Colonic mucosa (tissue), 4 donors: ENCODE measurements at regions not wholly inside any gene's neighbourhood (a gene's known extent, or its start where the extent isn't known, plus 50 kb on each side); places are given as distances from the start of the nearest gene placed in this dataset.

Source experiments
- DNase-seq: peaks from one replicate; pipeline ENCODE4 v3.0.0-alpha.2; 2020
- H3K27ac ChIP-seq: fragments of 200-600 bp; one replicate; pipeline ENCODE4 v1.8.0; 2021
- H3K27me3 ChIP-seq: fragments of 200-600 bp; one replicate; pipeline ENCODE4 v1.8.0; 2021
- H3K36me3 ChIP-seq: fragments of 200-600 bp; one replicate; pipeline ENCODE4 v1.8.0; 2021
- H3K4me1 ChIP-seq: fragments of 200-600 bp; one replicate; pipeline ENCODE4 v1.8.0; 2021; ENCODE audit warnings: mild to moderate bottlenecking
- H3K4me3 ChIP-seq: fragments of 200-600 bp; one replicate; pipeline ENCODE4 v1.8.0; 2021
- H3K9ac ChIP-seq, 2 donors: one replicate each; pipeline ENCODE4 v1.7.0; 2013; ENCODE audit warnings: control low read depth in 2 of 2, low read depth in 2 of 2, low read length in 2 of 2
- H3K9me3 ChIP-seq: fragments of 200-600 bp; one replicate; pipeline ENCODE4 v1.8.0; 2021
- CTCF ChIP-seq: fragments of 200-600 bp; IDR thresholded peaks from one replicate; pipeline ENCODE4 v1.8.0; 2022; ENCODE audit warnings: antibody characterized with exemption, mild to moderate bottlenecking
- intact Hi-C: fragments of 100-400 bp; cut with DNase I; formaldehyde crosslinking; loops from one replicate; pipeline ENCODE4 v1.14.1; 2022
- donor health status: healthy.
- donor health status: DM: no; HTN: no; CAD: no.
- donor health status: DM: no; HTN: no; CAD: no.

GRCh38 chr1:58842941-58843340, 59.1 kb upstream of the JUN start:
- Histone ChIP-seq H3K27ac (no peak overlapping the region), H3K9ac (no peak overlapping the region)
- intact Hi-C loops: no loop called here

GRCh38 chr1:58844176-58844575, 60.3 kb upstream of the JUN start:
- H3K9ac ChIP-seq: no peak overlapping the region
- intact Hi-C loops: no loop called here
- DNase-seq: no peak
- H3K36me3 ChIP-seq: no peaks in the 10 kb centered on the region
- no peak for TF ChIP-seq CTCF
- H3K4me1 ChIP-seq: peaks cover 6% of the 10 kb centered on the region
- H3K27me3 ChIP-seq: no peaks in the 10 kb centered on the region
- H3K4me3 ChIP-seq: no peak overlapping the region
- H3K9me3 ChIP-seq: no peaks in the 10 kb centered on the region
- H3K27ac ChIP-seq: no peak overlapping the region

More at GRCh38 chr1:58842941-58843340, 59.1 kb upstream of the JUN start:
- H3K27me3 ChIP-seq: no peaks in the 10 kb centered on the region
- H3K9me3 ChIP-seq: no peaks in the 10 kb centered on the region
- H3K36me3 ChIP-seq: no peaks in the 10 kb centered on the region
- no peak for DNase-seq
- no peaks in the 10 kb centered on the region for H3K4me1 ChIP-seq
- no peak overlapping the region for H3K4me3 ChIP-seq
- no peak for TF ChIP-seq CTCF

- no peak for TF ChIP-seq CTCF
- no peak for DNase-seq
- Histone ChIP-seq H3K9ac (no peak overlapping the region), H3K4me3 (no peak overlapping the region), H3K27me3 (no peaks in the 10 kb centered on the region), H3K9me3 (no peaks in the 10 kb centered on the region), H3K36me3 (no peaks in the 10 kb centered on the region), H3K4me1 (peaks cover 6% of the 10 kb centered on the region), H3K27ac (no peak overlapping the region)
- intact Hi-C loops: no loop called here
Observed at GRCh38 chr1:58845942-58846341, 62.1 kb upstream of the JUN start.

DNA sequence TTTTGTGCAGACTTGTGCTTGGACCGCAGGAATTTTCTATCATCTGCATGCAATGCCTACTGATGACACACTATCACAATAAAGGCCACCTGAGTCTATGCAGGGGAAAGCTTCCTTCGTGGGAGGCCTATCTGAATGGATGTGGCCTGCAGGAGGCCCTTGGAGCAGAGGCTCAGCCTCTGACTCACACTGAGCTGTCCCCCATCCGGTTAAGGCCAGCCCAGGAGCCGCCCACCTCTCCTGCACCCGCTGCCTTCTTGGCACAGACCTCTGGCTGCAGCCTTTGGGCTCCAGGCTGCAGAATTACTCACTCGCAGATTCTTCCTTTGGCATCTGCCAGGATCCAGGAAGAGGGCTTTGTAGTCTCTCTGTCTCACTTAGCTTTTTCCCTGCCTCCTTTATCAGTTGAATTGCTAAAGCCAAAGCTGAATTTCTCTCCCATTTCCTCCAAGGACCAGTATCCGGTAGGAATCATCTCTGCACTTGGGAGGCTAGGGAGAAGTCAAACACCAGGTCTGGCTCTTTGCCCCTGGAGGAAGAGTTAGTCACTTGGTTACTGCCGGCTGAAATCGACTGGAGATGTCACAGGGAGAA, 65.1 kb upstream of the JUN start:
- Histone ChIP-seq H3K27me3 (no peaks in the 10 kb centered on the region), H3K27ac (peak overlapping the region; percentile 24), H3K4me3 (no peak overlapping the region), H3K9ac (no peak overlapping the region), H3K4me1 (peaks cover 6% of the 10 kb centered on the region), H3K9me3 (no peaks in the 10 kb centered on the region), H3K36me3 (no peaks in the 10 kb centered on the region)
- intact Hi-C loops: no loop called here
- DNase-seq: peak; percentile 61
- TF ChIP-seq CTCF: no peak

DNA sequence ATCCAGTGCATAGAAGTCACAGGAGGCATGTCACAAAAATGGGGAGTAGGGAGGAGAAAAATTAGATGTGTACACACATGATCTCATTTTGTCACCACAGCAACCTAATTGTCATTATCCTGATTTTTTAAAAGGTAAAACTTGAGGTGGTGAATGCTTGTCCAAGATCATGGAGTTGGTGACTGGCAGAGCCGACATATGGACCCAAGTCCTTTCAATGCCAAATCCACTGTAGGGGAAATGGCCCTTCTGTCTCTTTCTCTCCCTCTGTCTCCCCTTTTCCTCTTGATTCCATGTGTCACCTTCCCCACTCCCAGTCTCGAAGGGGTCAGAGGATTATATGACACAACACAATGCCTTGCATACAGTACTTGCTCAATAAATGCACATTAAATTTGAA, 65.7 kb upstream of the JUN start:
- Histone ChIP-seq H3K27me3 (no peaks in the 10 kb centered on the region), H3K27ac (peak overlapping the region; percentile 24), H3K4me1 (peaks cover 6% of the 10 kb centered on the region), H3K4me3 (no peak overlapping the region), H3K36me3 (no peaks in the 10 kb centered on the region), H3K9me3 (no peaks in the 10 kb centered on the region), H3K9ac (no peak overlapping the region)
- no peak for TF ChIP-seq CTCF
- no peak for DNase-seq
- intact Hi-C loops: no loop called here
